ENCODE measurements at regions not wholly inside any gene's neighbourhood (a gene's known extent, or its start where the extent isn't known, plus 50 kb on each side); places are given as distances from the start of the nearest gene placed in this dataset.

- Mint-ChIP-seq H3K9me3 (peaks cover 10% of the 10 kb centered on the region), H3K4me3 (no peak overlapping the region), H3K4me1 (ENCODE audit: low read depth) (no peaks in the 10 kb centered on the region), H3K27ac (no peak overlapping the region), H3K27me3 (ENCODE audit: low read depth) (peaks cover 29% of the 10 kb centered on the region), H3K36me3 (ENCODE audit: low read depth) (peaks cover 2% of the 10 kb centered on the region)
- DNase-seq (ENCODE audit: low spot score) = no peak
These were observed 56.3 kb upstream of the ATXN1 start for GRCh38 chr6:16817594-16817993.

- peaks cover 7% of the 10 kb centered on the region for H3K36me3 Mint-ChIP-seq (ENCODE audit: low read depth)
- no peak overlapping the region for H3K4me3 Mint-ChIP-seq
- H3K4me1 Mint-ChIP-seq (ENCODE audit: low read depth) = no peaks in the 10 kb centered on the region
- H3K9me3 Mint-ChIP-seq = peaks cover 17% of the 10 kb centered on the region
- H3K27me3 Mint-ChIP-seq (ENCODE audit: low read depth) = peaks cover 28% of the 10 kb centered on the region
- DNase-seq (ENCODE audit: low spot score) = no peak
- H3K27ac Mint-ChIP-seq = no peak overlapping the region
These were observed 55.6 kb upstream of the ATXN1 start for GRCh38 chr6:16816891-16817290.

GRCh38 chr6:16812993-16813392, 51.7 kb upstream of the ATXN1 start:
- peaks cover 41% of the 10 kb centered on the region for H3K9me3 Mint-ChIP-seq
- no peak overlapping the region for H3K27ac Mint-ChIP-seq
- H3K36me3 Mint-ChIP-seq (ENCODE audit: low read depth) = peaks cover 10% of the 10 kb centered on the region

GRCh38 chr6:16811277-16811979, 50.2 kb upstream of the ATXN1 start:
- Mint-ChIP-seq H3K27ac (no peak overlapping the region), H3K36me3 (ENCODE audit: low read depth) (peaks cover 10% of the 10 kb centered on the region), H3K9me3 (peaks cover 41% of the 10 kb centered on the region), H3K4me1 (ENCODE audit: low read depth) (peaks cover 4% of the 10 kb centered on the region), H3K27me3 (ENCODE audit: low read depth) (peaks cover 9% of the 10 kb centered on the region), H3K4me3 (no peak overlapping the region)
- DNase-seq (ENCODE audit: low spot score) = no peak

More at GRCh38 chr6:16812993-16813392, 51.7 kb upstream of the ATXN1 start:
- no peak for DNase-seq (ENCODE audit: low spot score)
- H3K27me3 Mint-ChIP-seq (ENCODE audit: low read depth) = peaks cover 10% of the 10 kb centered on the region
- H3K4me1 Mint-ChIP-seq (ENCODE audit: low read depth) = peaks cover 4% of the 10 kb centered on the region
- H3K4me3 Mint-ChIP-seq = no peak overlapping the region

Data from T-helper 2 cell treated with Interferon-gamma antibody and Interleukin-4, amounts not matched to agents 5 μg/mL and 100 μg/mL, for 36 hours (primary cell).